ENCODE measurements at regions not wholly inside any gene's neighbourhood (a gene's known extent, or its start where the extent isn't known, plus 50 kb on each side); places are given as distances from the start of the nearest gene placed in this dataset.
"Not testable (repeated sequence)": the region's sequence is repeated elsewhere in the genome, so short reads cannot be mapped to it uniquely, and the experiment has no call there.

DNA sequence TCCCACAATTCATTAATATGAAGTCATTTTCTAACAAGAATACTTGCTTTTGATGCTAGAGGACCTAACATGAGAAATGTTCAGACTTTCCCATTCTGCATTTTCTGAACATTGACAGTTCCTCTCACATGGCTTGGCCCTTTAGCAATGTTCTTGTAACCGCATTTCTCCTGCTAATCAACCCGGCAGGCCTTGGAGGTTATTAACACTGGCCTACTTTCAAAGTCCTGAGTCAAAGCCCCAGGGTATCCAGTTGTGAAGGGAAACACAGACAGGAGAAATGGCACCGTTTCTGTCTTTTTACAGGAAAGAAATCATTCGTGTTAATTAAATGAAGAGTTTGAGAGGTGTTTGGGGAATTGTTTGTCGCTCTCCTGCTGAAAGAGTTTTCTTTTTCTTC lies 446.5 kb upstream of the MIS18BP1 start:
- no peak for DNase-seq

- DNase-seq: no peak
Measured at GRCh38 chr14:45698462-45699134, 445.6 kb upstream of the MIS18BP1 start.

- DNase-seq: no peak
Measured at GRCh38 chr14:45686771-45687170, 433.8 kb upstream of the MIS18BP1 start.

DNA sequence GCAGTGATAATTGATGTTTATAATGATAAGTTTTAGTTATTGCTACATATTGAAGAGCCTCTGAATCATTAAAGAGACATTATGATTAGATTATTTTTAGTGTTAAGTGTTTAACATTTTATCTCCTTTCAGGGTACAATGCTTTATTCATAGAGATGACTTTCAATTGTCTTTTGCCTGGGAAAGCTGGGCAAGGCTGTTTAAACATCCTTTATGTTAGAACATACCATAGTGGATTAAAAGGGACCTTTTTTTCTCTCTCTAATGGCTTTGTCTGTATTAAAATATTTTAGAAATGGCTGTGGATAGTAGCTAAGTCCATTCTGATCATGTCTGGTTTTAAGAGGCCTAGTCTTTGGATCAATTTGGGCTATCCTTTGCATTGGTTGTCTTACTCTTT lies 427.5 kb upstream of the MIS18BP1 start:
- no peak for DNase-seq

DNA sequence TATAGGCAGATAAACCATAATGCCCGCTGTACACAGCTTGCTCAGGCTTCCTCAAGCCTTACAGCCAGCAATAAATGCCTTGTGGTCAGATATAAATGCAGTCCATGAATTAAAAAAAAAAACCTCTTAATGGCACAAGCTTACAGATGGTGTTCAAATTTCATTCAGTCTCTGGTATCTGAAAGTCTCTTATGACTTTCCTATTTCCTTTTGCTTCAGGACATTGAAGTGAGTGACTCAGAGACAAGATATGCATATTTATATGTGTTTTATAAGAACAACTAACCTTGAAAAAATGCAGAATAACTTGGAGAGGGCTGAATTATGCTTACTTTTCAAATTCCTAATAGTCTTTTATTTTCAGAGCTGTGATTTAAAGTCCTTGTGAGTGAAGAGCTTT lies 426.9 kb upstream of the MIS18BP1 start:
- DNase-seq: peak; percentile 37 to 90

DNA sequence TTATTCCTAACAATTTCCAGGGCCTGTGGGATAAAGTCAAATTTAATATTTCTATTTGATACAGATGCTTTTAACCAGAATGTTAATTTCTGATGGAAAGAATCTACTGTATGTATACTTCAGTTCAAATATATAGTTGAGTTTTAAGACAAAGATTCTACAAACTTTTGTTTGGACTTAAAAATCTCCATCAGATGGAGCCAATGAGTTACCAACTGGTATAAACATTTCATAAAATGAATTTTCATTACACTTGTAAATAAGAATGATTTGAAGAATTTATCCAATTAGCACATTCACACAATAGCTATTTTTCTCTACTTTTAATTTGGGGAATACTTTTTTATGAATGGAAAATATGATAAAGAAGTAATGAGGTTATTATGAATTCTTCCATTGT lies 425.2 kb upstream of the MIS18BP1 start:
- no peak for DNase-seq

DNA sequence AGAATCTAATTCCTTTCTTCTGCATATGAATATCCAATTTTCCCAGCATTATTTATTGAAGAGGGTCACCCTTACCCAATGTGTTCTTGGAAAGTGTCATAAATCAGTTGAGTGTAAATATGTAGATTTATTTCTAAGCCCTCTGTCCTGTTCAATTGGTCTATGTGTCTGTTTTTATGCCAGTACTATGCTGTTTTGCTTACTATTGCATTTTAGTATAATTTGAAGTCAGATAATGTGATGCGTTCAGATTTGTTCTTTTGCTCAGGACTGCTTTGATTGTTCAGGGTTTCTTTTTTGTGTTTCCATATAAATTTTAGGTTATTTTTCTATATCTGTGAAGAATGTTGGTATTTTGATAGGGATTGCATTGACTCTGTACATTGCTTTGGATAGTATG lies 420.4 kb upstream of the MIS18BP1 start:
- DNase-seq: no peak

GRCh38 chr14:45664668-45665356 lies 411.8 kb upstream of the MIS18BP1 start:
- no peak for DNase-seq

- DNase-seq: no peak
Measured at GRCh38 chr14:45658917-45659299, 405.9 kb upstream of the MIS18BP1 start.

DNA sequence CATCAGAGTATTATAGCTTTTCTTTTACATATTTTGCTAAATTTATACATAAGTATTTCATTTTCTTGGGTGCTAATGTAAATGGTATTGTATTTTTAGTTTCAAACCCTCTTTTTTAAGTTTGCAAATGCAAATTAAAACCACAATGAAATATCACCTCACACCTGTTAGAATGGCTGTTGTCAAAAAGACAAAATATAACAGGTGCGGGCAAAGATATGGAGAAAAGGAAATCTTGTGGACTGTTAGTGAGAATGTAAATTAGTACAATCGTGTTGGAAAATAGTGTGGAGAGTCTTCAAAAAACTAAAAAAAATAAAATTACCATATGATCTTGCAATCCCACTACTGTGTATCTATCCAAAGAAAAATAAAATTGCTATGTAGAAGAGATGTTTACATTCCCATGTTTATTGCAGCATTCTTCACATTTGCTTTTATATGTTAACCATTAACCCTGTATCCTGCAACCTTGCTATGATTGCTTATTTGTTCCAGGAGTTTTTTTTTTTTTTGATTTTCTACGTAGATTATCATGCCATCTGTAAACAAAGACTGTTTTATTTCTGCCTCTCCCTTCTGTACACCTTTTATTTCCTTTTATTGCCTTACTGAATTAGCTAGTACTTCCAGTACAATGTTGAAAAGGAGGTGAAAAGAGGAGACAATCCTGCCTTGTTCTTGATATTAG lies 405.4 kb upstream of the MIS18BP1 start:
- DNase-seq: no peak

- DNase-seq: no peak
Measured at GRCh38 chr14:45651890-45652289, 398.9 kb upstream of the MIS18BP1 start.

DNA sequence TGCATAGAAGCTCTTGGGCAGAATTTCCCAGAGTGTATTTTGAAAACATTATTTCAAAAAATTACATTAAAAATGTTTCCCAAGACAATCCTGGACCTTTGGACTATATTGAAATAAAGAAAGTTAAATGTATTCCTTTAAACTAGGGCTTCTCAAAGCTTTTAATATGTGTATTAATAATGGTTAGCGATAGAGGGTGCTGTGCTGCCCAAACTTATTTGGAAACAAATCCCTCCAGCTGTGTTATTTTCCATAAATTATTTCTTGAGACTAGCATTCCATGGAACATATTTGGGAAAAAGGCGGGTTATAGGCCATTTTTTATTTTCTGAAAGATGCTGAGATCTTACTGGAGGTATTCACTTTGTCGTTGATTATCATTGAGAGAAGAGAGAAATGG lies 397.8 kb upstream of the MIS18BP1 start:
- no peak for DNase-seq

- DNase-seq: no peak
Measured at GRCh38 chr14:45649051-45649450, 396.0 kb upstream of the MIS18BP1 start.

- no peak for DNase-seq
Measured at GRCh38 chr14:45641541-45641940, 388.5 kb upstream of the MIS18BP1 start.

- not testable (repeated sequence) for DNase-seq
Measured at GRCh38 chr14:45634651-45635441, 381.8 kb upstream of the MIS18BP1 start.

DNA sequence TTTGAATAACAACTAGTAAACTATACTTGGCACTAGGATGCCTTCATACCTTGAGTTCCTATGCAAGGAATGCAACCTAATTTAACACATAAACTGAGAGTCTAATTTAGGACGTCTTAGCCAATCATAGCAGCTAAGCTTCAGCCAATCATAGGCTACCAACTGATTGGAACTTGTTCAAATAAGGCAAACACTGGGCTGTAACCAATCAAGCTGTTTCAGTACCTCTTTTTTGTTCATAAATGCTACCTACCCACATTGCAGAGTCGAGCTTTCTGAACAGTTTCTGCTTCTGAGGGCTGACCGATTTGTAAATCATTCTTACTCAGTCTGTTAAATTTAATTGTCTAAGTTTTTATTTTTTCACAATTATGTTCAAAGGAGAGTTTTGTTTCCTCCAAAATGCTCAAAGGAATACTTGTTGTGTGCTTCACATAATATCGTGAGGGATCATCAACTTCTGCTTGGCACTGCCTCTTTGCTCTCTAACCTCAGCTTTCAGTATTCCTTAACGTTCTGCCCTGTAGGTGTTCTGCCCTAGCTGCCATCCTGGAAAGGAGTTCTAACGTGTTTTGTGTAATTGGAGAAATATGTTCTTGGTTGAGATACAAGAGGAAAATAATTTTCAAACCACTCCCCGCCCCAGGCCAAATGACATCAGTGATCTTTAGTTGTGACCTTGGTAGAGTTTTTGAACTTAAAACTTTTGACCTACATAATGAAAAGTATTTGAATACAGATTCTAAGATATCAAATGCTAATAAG lies 380.4 kb upstream of the MIS18BP1 start:
- no peak for DNase-seq

GRCh38 chr14:45621731-45622130 lies 368.7 kb upstream of the MIS18BP1 start:
- no peak for DNase-seq

- no peak for DNase-seq
Measured at GRCh38 chr14:45619831-45620230, 366.8 kb upstream of the MIS18BP1 start.

GRCh38 chr14:45610318-45610717 lies 357.3 kb upstream of the MIS18BP1 start:
- DNase-seq: peak in 1 of 2 experiments; percentile 5

GRCh38 chr14:45587142-45587541 lies 334.1 kb upstream of the MIS18BP1 start:
- DNase-seq: no peak

- DNase-seq: no peak
Measured at GRCh38 chr14:45559626-45560025, 306.6 kb upstream of the MIS18BP1 start.

GRCh38 chr14:45558183-45558582 lies 305.2 kb upstream of the MIS18BP1 start:
- no peak for DNase-seq

GRCh38 chr14:45553981-45554380 lies 301.0 kb upstream of the MIS18BP1 start:
- no peak for DNase-seq

Measured in SW 1271 (cell line).